Neural progenitor cell (in vitro differentiated cells): ENCODE measurements at regions not wholly inside any gene's neighbourhood (a gene's known extent, or its start where the extent isn't known, plus 50 kb on each side); places are given as distances from the start of the nearest gene placed in this dataset.
"Not testable (repeated sequence)": the region's sequence is repeated elsewhere in the genome, so short reads cannot be mapped to it uniquely, and the experiment has no call there.

Source experiments
- DNase-seq: peaks from one replicate; pipeline ENCODE4 v3.0.0-alpha.2; 2016; ENCODE audit warnings: low spot score
- H2AFZ ChIP-seq: fragments of 200-600 bp; sonication (generic); replicated peaks from 2 replicates; pipeline ENCODE4 v1.6.1; 2016; ENCODE audit warnings: antibody characterized with exemption
- H3F3A ChIP-seq: fragments of 200-600 bp; sonication (generic); 2 replicates; pipeline ENCODE4 v1.6.1; 2016; ENCODE audit warnings: antibody characterized with exemption, low read depth
- H3K27ac ChIP-seq: fragments of 200-600 bp; sonication (generic); 2 replicates; pipeline ENCODE4 v1.5.1; 2016; ENCODE audit warnings: mild to moderate bottlenecking
- H3K27me3 ChIP-seq: fragments of 200-600 bp; sonication (generic); 2 replicates; pipeline ENCODE4 v1.6.1; 2016; ENCODE audit warnings: mild to moderate bottlenecking, moderate library complexity
- H3K36me3 ChIP-seq: fragments of 200-600 bp; sonication (generic); 2 replicates; pipeline ENCODE4 v1.5.1; 2016
- H3K4me1 ChIP-seq: fragments of 200-600 bp; sonication (generic); 2 replicates; pipeline ENCODE4 v1.6.1; 2016; ENCODE audit warnings: mixed run types
- H3K4me2 ChIP-seq: fragments of 200-600 bp; sonication (generic); 2 replicates; pipeline ENCODE4 v1.6.1; 2016
- H3K4me3 ChIP-seq: fragments of 200-600 bp; sonication (generic); 2 replicates; pipeline ENCODE4 v1.5.1; 2016
- H3K79me2 ChIP-seq: fragments of 200-600 bp; sonication (generic); 2 replicates; pipeline ENCODE4 v1.6.1; 2016; ENCODE audit warnings: low read depth
- H3K9ac ChIP-seq: fragments of 200-600 bp; sonication (generic); 2 replicates; pipeline ENCODE4 v1.6.1; 2016
- H3K9me3 ChIP-seq: fragments of 200-600 bp; sonication (generic); 2 replicates; pipeline ENCODE4 v1.5.1; 2016; ENCODE audit warnings: low read depth
- H4K20me1 ChIP-seq: fragments of 200-600 bp; sonication (generic); 2 replicates; pipeline ENCODE4 v1.6.1; 2016; ENCODE audit warnings: low read depth
- H3K27ac Mint-ChIP-seq: 3 replicates; pipeline ENCODE4 v1.8.0; 2021; ENCODE audit warnings: mixed read lengths
- H3K27me3 Mint-ChIP-seq: 2 replicates; pipeline ENCODE4 v1.8.0; 2022; ENCODE audit warnings: low read depth, mild to moderate bottlenecking, inconsistent platforms, moderate library complexity, mixed read lengths; ENCODE audit not compliant: insufficient read depth
- H3K36me3 Mint-ChIP-seq: 3 replicates; pipeline ENCODE4 v1.8.0; 2021; ENCODE audit warnings: mixed read lengths
- H3K4me1 Mint-ChIP-seq: 3 replicates; pipeline ENCODE4 v1.8.0; 2021; ENCODE audit warnings: mixed read lengths
- H3K4me3 Mint-ChIP-seq: 3 replicates; pipeline ENCODE4 v1.8.0; 2021; ENCODE audit warnings: mild to moderate bottlenecking, moderate library complexity, mixed read lengths
- H3K9me3 Mint-ChIP-seq: 3 replicates; pipeline ENCODE4 v1.8.0; 2020; ENCODE audit warnings: mixed read lengths
- CTCF ChIP-seq: fragments of 200-600 bp; sonication (generic); IDR thresholded peaks from 2 replicates; pipeline ENCODE4 v1.5.1; 2017; ENCODE audit warnings: antibody characterized with exemption, mild to moderate bottlenecking
- EZH2 ChIP-seq: fragments of 200-600 bp; sonication (generic); IDR thresholded peaks from 2 replicates; pipeline ENCODE4 v1.6.1; 2017; ENCODE audit warnings: antibody characterized with exemption, mild to moderate bottlenecking, moderate library complexity
- EZH2phosphoT487 ChIP-seq: fragments of 200-600 bp; sonication (generic); IDR thresholded peaks from 2 replicates; pipeline ENCODE4 v1.6.1; 2017; ENCODE audit warnings: antibody characterized with exemption

GRCh38 chr6:102742028-102742427, 1348.5 kb downstream of the GRIK2 start:
- peak overlapping the region; percentile 27 for H2AFZ ChIP-seq
- Mint-ChIP-seq H3K9me3 (no peaks in the 10 kb centered on the region), H3K4me1 (peaks cover 14% of the 10 kb centered on the region), H3K4me3 (no peak overlapping the region), H3K36me3 (no peaks in the 10 kb centered on the region), H3K27ac (no peak overlapping the region), H3K27me3 (no peaks in the 10 kb centered on the region)
- DNase-seq, result no peak
- no peak overlapping the region for H3K27ac ChIP-seq
- no peaks in the 10 kb centered on the region for H3K79me2 ChIP-seq
- TF ChIP-seq CTCF (no peak), EZH2phosphoT487 (no peak), EZH2 (no peak)
- no peak overlapping the region for H3K9ac ChIP-seq
- H3K4me3 ChIP-seq, result no peak overlapping the region
- H3K4me2 ChIP-seq, result no peak overlapping the region
- H4K20me1 ChIP-seq, result no peaks in the 10 kb centered on the region
- H3K36me3 ChIP-seq, result no peaks in the 10 kb centered on the region
- H3K9me3 ChIP-seq, result no peaks in the 10 kb centered on the region
- H3F3A ChIP-seq, result peaks cover 5% of the 10 kb centered on the region
- H3K27me3 ChIP-seq, result no peaks in the 10 kb centered on the region
- peaks cover 13% of the 10 kb centered on the region for H3K4me1 ChIP-seq

- Mint-ChIP-seq H3K27me3 (no peaks in the 10 kb centered on the region), H3K4me1 (no peaks in the 10 kb centered on the region), H3K36me3 (no peaks in the 10 kb centered on the region), H3K9me3 (no peaks in the 10 kb centered on the region), H3K27ac (no peak overlapping the region), H3K4me3 (no peak overlapping the region)
- Histone ChIP-seq H2AFZ (peak overlapping the region; percentile 12), H3K4me3 (no peak overlapping the region), H3K4me2 (no peak overlapping the region), H3F3A (no peaks in the 10 kb centered on the region), H3K4me1 (no peaks in the 10 kb centered on the region), H4K20me1 (no peaks in the 10 kb centered on the region), H3K9me3 (no peaks in the 10 kb centered on the region), H3K36me3 (no peaks in the 10 kb centered on the region), H3K27ac (no peak overlapping the region), H3K9ac (no peak overlapping the region), H3K27me3 (no peaks in the 10 kb centered on the region), H3K79me2 (no peaks in the 10 kb centered on the region)
- DNase-seq, result no peak
- TF ChIP-seq EZH2 (no peak), CTCF (no peak), EZH2phosphoT487 (no peak)
Measured at GRCh38 chr6:102736941-102737368, 1343.4 kb downstream of the GRIK2 start.

GRCh38 chr6:102732898-102733297, 1339.4 kb downstream of the GRIK2 start:
- no peaks in the 10 kb centered on the region for H3K36me3 Mint-ChIP-seq
- H3K36me3 ChIP-seq, result no peaks in the 10 kb centered on the region
- H3K4me1 ChIP-seq, result no peaks in the 10 kb centered on the region
- H2AFZ ChIP-seq, result no peak overlapping the region
- H3K27me3 Mint-ChIP-seq, result no peaks in the 10 kb centered on the region
- no peak overlapping the region for H3K4me3 Mint-ChIP-seq
- no peak for DNase-seq
- no peaks in the 10 kb centered on the region for H3K27me3 ChIP-seq
- no peak overlapping the region for H3K9ac ChIP-seq
- no peaks in the 10 kb centered on the region for H3F3A ChIP-seq
- TF ChIP-seq EZH2phosphoT487 (no peak), CTCF (no peak), EZH2 (no peak)
- H3K27ac Mint-ChIP-seq, result no peak overlapping the region
- H4K20me1 ChIP-seq, result no peaks in the 10 kb centered on the region
- peaks cover 7% of the 10 kb centered on the region for H3K9me3 Mint-ChIP-seq
- H3K4me2 ChIP-seq, result no peak overlapping the region
- H3K4me1 Mint-ChIP-seq, result no peaks in the 10 kb centered on the region
- no peak overlapping the region for H3K27ac ChIP-seq
- no peaks in the 10 kb centered on the region for H3K9me3 ChIP-seq
- no peaks in the 10 kb centered on the region for H3K79me2 ChIP-seq
- H3K4me3 ChIP-seq, result no peak overlapping the region

- not testable (repeated sequence) for H3K27ac ChIP-seq, H3K9me3 ChIP-seq, H3K79me2 ChIP-seq, H3K4me2 ChIP-seq, H3K4me3 Mint-ChIP-seq, H3K27me3 ChIP-seq, H4K20me1 ChIP-seq, H2AFZ ChIP-seq, H3K36me3 ChIP-seq, H3K27ac Mint-ChIP-seq, H3K27me3 Mint-ChIP-seq, H3K36me3 Mint-ChIP-seq, H3K9ac ChIP-seq, H3K4me3 ChIP-seq, DNase-seq, H3K9me3 Mint-ChIP-seq
- Histone ChIP-seq H3F3A (peaks cover 17% of the 10 kb centered on the region), H3K4me1 (peaks cover 47% of the 10 kb centered on the region)
- H3K4me1 Mint-ChIP-seq, result peaks cover 23% of the 10 kb centered on the region
Measured at GRCh38 chr6:102722086-102722485, 1328.6 kb downstream of the GRIK2 start.
